Panc1 (cell line): ENCODE measurements at regions not wholly inside any gene's neighbourhood (a gene's known extent, or its start where the extent isn't known, plus 50 kb on each side); places are given as distances from the start of the nearest gene placed in this dataset.

Experiments used
- ATAC-seq: fragments of 200-7000 bp; cut with Tn5 transposase; 2 replicates; pipeline ENCODE4 v1.9.1; 2020; ENCODE audit warnings: mild to moderate bottlenecking, moderate library complexity
- BruUV-seq: library from RNA; stranded (reverse); fragments of 400-500 nt; replicated peaks from 2 replicates; lab custom pipeline; 2021; lab: Mats Ljungman, UMichigan
- CTCF ChIA-PET: fragments of 300-600 bp; sonication (Branson Sonifier 250); formaldehyde crosslinking; loops from one replicate; lab custom pipeline; 2022; ENCODE audit warnings: antibody characterized with exemption; lab: Charles Lee
- POLR2A ChIA-PET: fragments of 300-600 bp; sonication (Branson Sonifier 250); formaldehyde crosslinking; loops from one replicate; lab custom pipeline; 2022; ENCODE audit warnings: antibody characterized with exemption; lab: Charles Lee
- DNase-seq: peaks from one replicate; pipeline ENCODE4 v3.0.0-alpha.2; 2010; ENCODE audit warnings: low read depth, low spot score
- H3K27ac ChIP-seq: 2 replicates; pipeline ENCODE4 v1.5.1; 2011; ENCODE audit warnings: mild to moderate bottlenecking, low read length, inconsistent platforms
- H3K27me3 ChIP-seq: fragments of 200-500 bp; sonication (Bioruptor generic); 2 replicates; pipeline ENCODE4 v1.6.0; 2014; ENCODE audit warnings: low read length, inconsistent platforms; ENCODE audit not compliant: control insufficient read depth, insufficient read depth
- H3K36me3 ChIP-seq: fragments of 200-500 bp; sonication (Bioruptor generic); 2 replicates; pipeline ENCODE4 v1.5.1; 2014; ENCODE audit warnings: inconsistent platforms, mild to moderate bottlenecking, low read length, moderate library complexity; ENCODE audit not compliant: control insufficient read depth, insufficient read depth
- H3K4me1 ChIP-seq: 2 replicates; pipeline ENCODE4 v1.5.1; 2011; ENCODE audit warnings: inconsistent platforms, mild to moderate bottlenecking, low read length, moderate library complexity; ENCODE audit not compliant: control insufficient read depth, insufficient read depth
- H3K4me3 ChIP-seq, 2 experiments: 2 replicates each; pipeline ENCODE4 v1.5.1; 2011 to 2012; ENCODE audit warnings: low read depth in 2 of 2, low read length in 2 of 2, mild to moderate bottlenecking in 2 of 2, inconsistent platforms in 1 of 2, moderate library complexity in 1 of 2
- H3K9me3 ChIP-seq: fragments of 200-500 bp; sonication (Bioruptor generic); 2 replicates; pipeline ENCODE4 v1.5.1; 2014; ENCODE audit warnings: low read depth, mild to moderate bottlenecking, inconsistent platforms, low read length, moderate library complexity; ENCODE audit not compliant: control insufficient read depth, insufficient read depth
- CTCF ChIP-seq: fragments of 450-650 bp; IDR thresholded peaks from 2 replicates; pipeline ENCODE4 v1.5.1; 2017; ENCODE audit warnings: mild to moderate bottlenecking
- POLR2AphosphoS5 ChIP-seq: IDR thresholded peaks from 2 replicates; pipeline ENCODE4 v1.6.1; 2012; ENCODE audit warnings: mild to moderate bottlenecking, low read depth, low read length, moderate library complexity
- SIN3A ChIP-seq: IDR thresholded peaks from 2 replicates; pipeline ENCODE4 v1.6.1; 2012; ENCODE audit warnings: low read depth, mild to moderate bottlenecking, low read length, moderate library complexity, borderline replicate concordance; ENCODE audit not compliant: insufficient read depth
- TCF7L2 ChIP-seq: IDR thresholded peaks from 2 replicates; pipeline ENCODE4 v1.6.1; 2011; ENCODE audit warnings: mild to moderate bottlenecking, low read depth, low read length, inconsistent platforms
- in situ Hi-C: cut with HindIII; loops from 2 replicates; pipeline ENCODE4 v1.10.0; 2016; ENCODE audit warnings: low sequenced_read_pairs, low pct_unique_long_range_greater_than_20kb
- intact Hi-C: fragments of 100-400 bp; cut with micrococcal nuclease; formaldehyde crosslinking; loops from one replicate; pipeline ENCODE4 v1.10.0; 2022; ENCODE audit not compliant: unreplicated experiment
- TF ChIP-seq, protein P1 (sequence below), 2 experiments: IDR thresholded peaks; 2 replicates each; pipeline ENCODE4 v1.6.1; 2011 to 2012; ENCODE audit warnings: low read depth in 2 of 2, control low read depth in 1 of 2, low read length in 1 of 2, mild to moderate bottlenecking in 1 of 2, moderate library complexity in 1 of 2; ENCODE audit not compliant: insufficient read depth in 1 of 2

DNA sequence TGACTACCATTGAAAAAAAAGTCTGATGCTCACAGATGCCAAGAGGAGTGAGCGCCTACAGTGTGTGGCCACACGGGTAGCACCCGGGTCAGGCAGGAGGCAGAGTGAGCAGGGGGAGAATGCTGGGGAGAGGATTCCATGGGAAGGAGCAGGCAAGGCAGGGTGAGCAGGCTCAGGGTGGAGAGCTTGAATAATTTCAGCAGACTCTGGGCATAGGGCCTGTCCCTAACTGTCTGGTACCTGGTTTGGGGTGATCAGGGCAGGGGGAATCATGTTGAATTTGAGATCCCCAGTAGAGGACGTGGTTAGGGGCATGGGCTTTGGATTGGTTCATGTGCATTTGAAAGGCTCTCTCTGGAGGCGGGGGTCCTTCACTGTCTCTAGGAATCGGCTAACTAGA is 51.2 kb upstream of the TLR3 start:
- Histone ChIP-seq H3K36me3 (no peaks in the 10 kb centered on the region), H3K9me3 (no peaks in the 10 kb centered on the region), H3K27me3 (no peaks in the 10 kb centered on the region), H3K4me3 (no peak overlapping the region), H3K4me1 (no peaks in the 10 kb centered on the region), H3K27ac (no peak overlapping the region)
- no TSS peak for BruUV-seq
- no peak for ATAC-seq
- CTCF ChIA-PET, result no interaction called here
- POLR2A ChIA-PET, result no interaction called here
- no peak for TF ChIP-seq POLR2AphosphoS5
- TF ChIP-seq SIN3A, result no peak
- TF ChIP-seq CTCF, result no peak
- no peak for TF ChIP-seq TCF7L2
- TF ChIP-seq, protein P1, sequence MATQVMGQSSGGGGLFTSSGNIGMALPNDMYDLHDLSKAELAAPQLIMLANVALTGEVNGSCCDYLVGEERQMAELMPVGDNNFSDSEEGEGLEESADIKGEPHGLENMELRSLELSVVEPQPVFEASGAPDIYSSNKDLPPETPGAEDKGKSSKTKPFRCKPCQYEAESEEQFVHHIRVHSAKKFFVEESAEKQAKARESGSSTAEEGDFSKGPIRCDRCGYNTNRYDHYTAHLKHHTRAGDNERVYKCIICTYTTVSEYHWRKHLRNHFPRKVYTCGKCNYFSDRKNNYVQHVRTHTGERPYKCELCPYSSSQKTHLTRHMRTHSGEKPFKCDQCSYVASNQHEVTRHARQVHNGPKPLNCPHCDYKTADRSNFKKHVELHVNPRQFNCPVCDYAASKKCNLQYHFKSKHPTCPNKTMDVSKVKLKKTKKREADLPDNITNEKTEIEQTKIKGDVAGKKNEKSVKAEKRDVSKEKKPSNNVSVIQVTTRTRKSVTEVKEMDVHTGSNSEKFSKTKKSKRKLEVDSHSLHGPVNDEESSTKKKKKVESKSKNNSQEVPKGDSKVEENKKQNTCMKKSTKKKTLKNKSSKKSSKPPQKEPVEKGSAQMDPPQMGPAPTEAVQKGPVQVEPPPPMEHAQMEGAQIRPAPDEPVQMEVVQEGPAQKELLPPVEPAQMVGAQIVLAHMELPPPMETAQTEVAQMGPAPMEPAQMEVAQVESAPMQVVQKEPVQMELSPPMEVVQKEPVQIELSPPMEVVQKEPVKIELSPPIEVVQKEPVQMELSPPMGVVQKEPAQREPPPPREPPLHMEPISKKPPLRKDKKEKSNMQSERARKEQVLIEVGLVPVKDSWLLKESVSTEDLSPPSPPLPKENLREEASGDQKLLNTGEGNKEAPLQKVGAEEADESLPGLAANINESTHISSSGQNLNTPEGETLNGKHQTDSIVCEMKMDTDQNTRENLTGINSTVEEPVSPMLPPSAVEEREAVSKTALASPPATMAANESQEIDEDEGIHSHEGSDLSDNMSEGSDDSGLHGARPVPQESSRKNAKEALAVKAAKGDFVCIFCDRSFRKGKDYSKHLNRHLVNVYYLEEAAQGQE (IDR thresholded peaks at IDR 0.05; ENCODE audit: insufficient read depth in 1 of 2, low read depth in 2 of 2, low read length in 1 of 2), result no peak
- intact Hi-C loops, result no loop called here
- in situ Hi-C loops, result no loop called here
- no peak for DNase-seq

- no peak for DNase-seq
- BruUV-seq, result no TSS peak
- intact Hi-C loops, result no loop called here
- H3K9me3 ChIP-seq, result no peaks in the 10 kb centered on the region
- no peak overlapping the region for H3K4me3 ChIP-seq
- no peaks in the 10 kb centered on the region for H3K4me1 ChIP-seq
- CTCF ChIA-PET, result no interaction called here
- POLR2A ChIA-PET, result interaction anchor here (0.5 to 0.7 kb wide), 2 partner anchors 446 to 575 kb away, joined by 11 to 12 read pairs; no protein-coding TSS in a partner anchor
- TF ChIP-seq, protein P1 (IDR thresholded peaks at IDR 0.05; ENCODE audit: insufficient read depth in 1 of 2, low read depth in 2 of 2, low read length in 1 of 2), result no peak
- no peak for TF ChIP-seq TCF7L2
- no peak for TF ChIP-seq POLR2AphosphoS5
- no peak for TF ChIP-seq SIN3A
- TF ChIP-seq CTCF, result no peak
- in situ Hi-C loops, result no loop called here
- H3K36me3 ChIP-seq, result no peaks in the 10 kb centered on the region
- no peak overlapping the region for H3K27ac ChIP-seq
- no peak for ATAC-seq
- no peaks in the 10 kb centered on the region for H3K27me3 ChIP-seq
Measured at GRCh38 chr4:186018261-186018660, 50.7 kb upstream of the TLR3 start.
